ENCODE measurements at regions not wholly inside any gene's neighbourhood (a gene's known extent, or its start where the extent isn't known, plus 50 kb on each side); places are given as distances from the start of the nearest gene placed in this dataset.
A peak's percentile ranks its signal among the peaks of the same experiment; 100 is the strongest.

GRCh38 chr14:34094384-34094783, 143.5 kb upstream of the EGLN3 start:
- ChIA-PET CTCF (ENCODE audit: low intra/inter-chr PET ratio, low total read pairs) (no interaction called here), POLR2A (no interaction called here)
- peaks cover 19% of the 10 kb centered on the region for H3K4me1 ChIP-seq (ENCODE audit: insufficient read depth, low read length)
- H4K20me1 ChIP-seq (ENCODE audit: insufficient read depth, low read length), result no peaks in the 10 kb centered on the region
- H3K4me3 ChIP-seq (replicated peaks in 1 of 3; ENCODE audit: insufficient read depth in 1 of 3, low read depth in 2 of 3, low read length in 3 of 3), result no peak overlapping the region
- in situ Hi-C loops (cut with HindIII; ENCODE audit: extremely low pct_ligation_motif_present, low pct_unique_long_range_greater_than_20kb), result no loop called here
- no peak for ATAC-seq
- H3K4me2 ChIP-seq (ENCODE audit: low read depth, low read length), result no peak overlapping the region
- no peak overlapping the region for H2AFZ ChIP-seq (ENCODE audit: low read length)
- H3K9me3 ChIP-seq (ENCODE audit: low read length), result no peaks in the 10 kb centered on the region
- no peak overlapping the region for H3K9ac ChIP-seq (ENCODE audit: insufficient read depth, low read depth, low read length)
- TF ChIP-seq SP2 (CRISPR knock-in tag; IDR thresholded peaks at IDR 0.05) (no peak), ELF3 (CRISPR knock-in tag; IDR thresholded peaks at IDR 0.05) (no peak), NFYB (CRISPR knock-in tag; IDR thresholded peaks at IDR 0.05) (no peak), RXRB (CRISPR knock-in tag; IDR thresholded peaks at IDR 0.05; ENCODE audit: borderline replicate concordance) (no peak), RELA (CRISPR knock-in tag; IDR thresholded peaks at IDR 0.05) (no peak), NFIB (CRISPR knock-in tag; IDR thresholded peaks at IDR 0.05; ENCODE audit: borderline replicate concordance) (no peak), FOXK1 (CRISPR knock-in tag; IDR thresholded peaks at IDR 0.05; ENCODE audit: borderline replicate concordance, low read depth) (no peak), SIX4 (CRISPR knock-in tag; IDR thresholded peaks at IDR 0.05) (no peak), TRIM24 (CRISPR knock-in tag; IDR thresholded peaks at IDR 0.05) (no peak)
- BruUV-seq (replicated peaks), result no TSS peak
- H3K27ac ChIP-seq (ENCODE audit: extremely low read length, insufficient read depth, low read length), result no peak overlapping the region
- intact Hi-C loops (cut with micrococcal nuclease; ENCODE audit: unreplicated experiment), result loop anchor here (10.0 kb wide), 1 partner anchor 1520 kb away; no protein-coding TSS in a partner anchor
- no peaks in the 10 kb centered on the region for H3K79me2 ChIP-seq (ENCODE audit: insufficient read depth, low read length)
- no peak for DNase-seq (ENCODE audit: low spot score)
- H3K27me3 ChIP-seq (ENCODE audit: control insufficient read depth in 1 of 2, insufficient read depth in 2 of 2, low read length in 2 of 2), result peaks cover 0 to 14% of the 10 kb centered on the region in 2 experiments; a peak in 2 of 5 replicates
- no peak for FAIRE-seq
- H3K36me3 ChIP-seq (replicated peaks in 1 of 2; ENCODE audit: control insufficient read depth in 1 of 2, insufficient read depth in 2 of 2, low read length in 2 of 2), result no peaks in the 10 kb centered on the region

- no peak overlapping the region for H3K9ac ChIP-seq (ENCODE audit: insufficient read depth, low read depth, low read length)
- 59% methylated on average over 3 of the region's 3 CpGs for WGBS (ENCODE audit: low lambda C conversion rate)
- ChIA-PET CTCF (ENCODE audit: low intra/inter-chr PET ratio, low total read pairs) (no interaction called here), POLR2A (no interaction called here)
- no peaks in the 10 kb centered on the region for H4K20me1 ChIP-seq (ENCODE audit: insufficient read depth, low read length)
- no peaks in the 10 kb centered on the region for H3K36me3 ChIP-seq (replicated peaks in 1 of 2; ENCODE audit: control insufficient read depth in 1 of 2, insufficient read depth in 2 of 2, low read length in 2 of 2)
- 0 out of 5 replicates have a peak, but pooled peaks cover 0 to 9% of the 10 kb centered on the region in 2 experiments for H3K27me3 ChIP-seq (ENCODE audit: control insufficient read depth in 1 of 2, insufficient read depth in 2 of 2, low read length in 2 of 2)
- in situ Hi-C loops (cut with HindIII; ENCODE audit: extremely low pct_ligation_motif_present, low pct_unique_long_range_greater_than_20kb) (no loop called here), intact Hi-C loops (cut with micrococcal nuclease; ENCODE audit: unreplicated experiment) (loop anchor here (10.0 kb wide), 1 partner anchor 1519 kb away; no protein-coding TSS in a partner anchor)
- H3K27ac ChIP-seq (ENCODE audit: extremely low read length, insufficient read depth, low read length), result no peak overlapping the region
- FAIRE-seq (no peak), ATAC-seq (no peak), DNase-seq (ENCODE audit: low spot score) (no peak)
- H3K79me2 ChIP-seq (ENCODE audit: insufficient read depth, low read length), result no peaks in the 10 kb centered on the region
- TF ChIP-seq ZNF18 (CRISPR knock-in tag; IDR thresholded peaks at IDR 0.05; ENCODE audit: insufficient replicate concordance) (no peak), TEAD3 (CRISPR knock-in tag; optimal IDR thresholded peaks at IDR 0.05; ENCODE audit: borderline replicate concordance) (peak; percentile 29), MBD4 (IDR thresholded peaks at IDR 0.05; ENCODE audit: borderline replicate concordance, low read length) (no peak), ZNF557 (CRISPR knock-in tag; IDR thresholded peaks at IDR 0.05) (no peak), U2AF2 (IDR thresholded peaks at IDR 0.05; ENCODE audit: low read depth, low read length) (no peak), NONO (IDR thresholded peaks at IDR 0.05) (no peak), NONO (CRISPR knock-in tag; conservative IDR thresholded peaks at IDR 0.05) (no peak)
- TF ChIP-seq, protein P1, sequence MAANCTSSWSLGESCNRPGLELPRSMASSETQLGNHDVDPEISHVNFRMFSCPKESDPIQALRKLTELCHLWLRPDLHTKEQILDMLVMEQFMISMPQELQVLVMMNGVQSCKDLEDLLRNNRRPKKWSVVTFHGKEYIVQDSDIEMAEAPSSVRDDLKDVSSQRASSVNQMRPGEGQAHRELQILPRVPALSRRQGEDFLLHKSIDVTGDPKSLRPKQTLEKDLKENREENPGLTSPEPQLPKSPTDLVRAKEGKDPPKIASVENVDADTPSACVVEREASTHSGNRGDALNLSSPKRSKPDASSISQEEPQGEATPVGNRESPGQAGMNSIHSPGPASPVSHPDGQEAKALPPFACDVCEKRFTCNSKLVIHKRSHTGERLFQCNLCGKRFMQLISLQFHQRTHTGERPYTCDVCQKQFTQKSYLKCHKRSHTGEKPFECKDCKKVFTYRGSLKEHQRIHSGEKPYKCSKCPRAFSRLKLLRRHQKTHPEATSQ (CRISPR knock-in tag; IDR thresholded peaks at IDR 0.05; ENCODE audit: borderline replicate concordance), result no peak
- H3K4me1 ChIP-seq (ENCODE audit: insufficient read depth, low read length), result peaks cover 16% of the 10 kb centered on the region
- H3K4me3 ChIP-seq (replicated peaks in 1 of 3; ENCODE audit: insufficient read depth in 1 of 3, low read depth in 2 of 3, low read length in 3 of 3), result no peak overlapping the region
- BruUV-seq (replicated peaks), result no TSS peak
- no peak overlapping the region for H3K4me2 ChIP-seq (ENCODE audit: low read depth, low read length)
- no peak overlapping the region for H2AFZ ChIP-seq (ENCODE audit: low read length)
- H3K9me3 ChIP-seq (ENCODE audit: low read length), result no peaks in the 10 kb centered on the region
These were observed 143.0 kb upstream of the EGLN3 start for GRCh38 chr14:34093883-34094282.

All from HepG2 (cell line).